ENCODE measurements at regions not wholly inside any gene's neighbourhood (a gene's known extent, or its start where the extent isn't known, plus 50 kb on each side); places are given as distances from the start of the nearest gene placed in this dataset.

GRCh38 chr13:84543962-84544361 is 661.7 kb upstream of the SLITRK1 start:
- Histone ChIP-seq H3K9me3 (no peaks in the 10 kb centered on the region), H3K27me3 (ENCODE audit: insufficient read depth in 3 of 3, low read length in 2 of 3) (no peaks in the 10 kb centered on the region), H3K4me1 (no peaks in the 10 kb centered on the region), H3K27ac (no peak overlapping the region), H3K4me3 (no peak overlapping the region), H3K36me3 (ENCODE audit: insufficient read depth in 1 of 2, low read depth in 1 of 2) (no peaks in the 10 kb centered on the region)
- ATAC-seq = no peak
- TF ChIP-seq CTCF (IDR thresholded peaks at IDR 0.05) = no peak
- 32 to 40% (median 33%) methylated on average over 3 of the region's 3 CpGs for WGBS, 3 donors
- no peak for DNase-seq
- intact Hi-C loops (cut with DNase I) = no loop called here

GRCh38 chr13:84542348-84542747 is 660.1 kb upstream of the SLITRK1 start:
- intact Hi-C loops (cut with DNase I) = no loop called here
- H3K27ac ChIP-seq = no peak overlapping the region
- no peak overlapping the region for H3K4me3 ChIP-seq
- no peak for TF ChIP-seq CTCF (IDR thresholded peaks at IDR 0.05)
- ATAC-seq (no peak), DNase-seq (no peak)
- no peaks in the 10 kb centered on the region for H3K36me3 ChIP-seq (ENCODE audit: insufficient read depth in 1 of 2, low read depth in 1 of 2)
- H3K9me3 ChIP-seq = no peaks in the 10 kb centered on the region
- no peaks in the 10 kb centered on the region for H3K27me3 ChIP-seq (ENCODE audit: insufficient read depth in 3 of 3, low read length in 2 of 3)
- H3K4me1 ChIP-seq = no peaks in the 10 kb centered on the region
- WGBS, 3 donors = 40 to 91% (median 49%) methylated on average over 1 of the region's 1 CpG

- TF ChIP-seq CTCF (IDR thresholded peaks at IDR 0.05) = no peak
- Histone ChIP-seq H3K27ac (no peak overlapping the region), H3K4me3 (no peak overlapping the region), H3K4me1 (no peaks in the 10 kb centered on the region), H3K27me3 (ENCODE audit: insufficient read depth in 3 of 3, low read length in 2 of 3) (no peaks in the 10 kb centered on the region), H3K9me3 (no peaks in the 10 kb centered on the region), H3K36me3 (ENCODE audit: insufficient read depth in 1 of 2, low read depth in 1 of 2) (no peaks in the 10 kb centered on the region)
- DNase-seq (no peak), ATAC-seq (no peak)
- intact Hi-C loops (cut with DNase I) = no loop called here
- WGBS, 3 donors = 67 to 80% (median 69%) methylated on average over 2 of the region's 2 CpGs
Measured at GRCh38 chr13:84536906-84537305, 654.6 kb upstream of the SLITRK1 start.

GRCh38 chr13:84528408-84529070 is 646.3 kb upstream of the SLITRK1 start:
- intact Hi-C loops (cut with DNase I) = loop anchor here in 1 of 2 donors (5.0 kb wide), 1 partner anchor 1946 kb away; no protein-coding TSS in a partner anchor
- no peak for TF ChIP-seq CTCF (IDR thresholded peaks at IDR 0.05)
- ATAC-seq = no peak
- Histone ChIP-seq H3K36me3 (ENCODE audit: insufficient read depth in 1 of 2, low read depth in 1 of 2) (no peaks in the 10 kb centered on the region), H3K4me3 (no peak overlapping the region), H3K4me1 (no peaks in the 10 kb centered on the region), H3K9me3 (no peaks in the 10 kb centered on the region), H3K27me3 (ENCODE audit: insufficient read depth in 3 of 3, low read length in 2 of 3) (no peaks in the 10 kb centered on the region), H3K27ac (no peak overlapping the region)
- 76 to 78% (median 77%) methylated on average over 3 of the region's 3 CpGs for WGBS, 3 donors
- no peak for DNase-seq

GRCh38 chr13:84525865-84526264 is 643.6 kb upstream of the SLITRK1 start:
- no peak for ATAC-seq
- intact Hi-C loops (cut with DNase I) = loop anchor here in 1 of 2 donors (5.0 kb wide), 1 partner anchor 1944 kb away; no protein-coding TSS in a partner anchor
- no peak for TF ChIP-seq CTCF (IDR thresholded peaks at IDR 0.05)

More at GRCh38 chr13:84525865-84526264, 643.6 kb upstream of the SLITRK1 start:
- DNase-seq = no peak
- H3K27ac ChIP-seq = no peak overlapping the region
- no peak overlapping the region for H3K4me3 ChIP-seq
- H3K9me3 ChIP-seq = no peaks in the 10 kb centered on the region
- H3K27me3 ChIP-seq (ENCODE audit: insufficient read depth in 3 of 3, low read length in 2 of 3) = no peaks in the 10 kb centered on the region
- H3K36me3 ChIP-seq (ENCODE audit: insufficient read depth in 1 of 2, low read depth in 1 of 2) = no peaks in the 10 kb centered on the region
- no peaks in the 10 kb centered on the region for H3K4me1 ChIP-seq
